ENCODE measurements at regions not wholly inside any gene's neighbourhood (a gene's known extent, or its start where the extent isn't known, plus 50 kb on each side); places are given as distances from the start of the nearest gene placed in this dataset.

DNA sequence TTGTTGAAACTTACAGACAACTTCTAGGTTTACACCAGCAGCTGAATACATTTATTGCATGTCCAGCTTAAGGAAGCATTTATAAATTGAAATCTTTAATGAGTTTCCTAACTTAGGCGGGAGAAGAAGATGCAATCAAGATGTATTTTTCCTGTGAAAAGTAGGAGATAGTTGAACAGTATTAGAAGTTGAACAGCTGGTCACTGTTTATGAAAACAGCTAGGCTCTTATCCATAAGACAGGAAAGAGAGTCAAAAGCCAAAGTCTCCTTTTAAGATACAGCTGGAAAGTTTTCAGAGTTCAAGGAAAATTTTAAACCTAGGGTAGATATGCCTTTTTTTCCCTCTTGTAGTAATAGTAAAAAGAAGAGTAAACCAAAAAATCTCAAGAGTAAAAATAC, 236.1 kb upstream of the FERD3L start:
- no peak overlapping the region for H3K4me3 Mint-ChIP-seq
- no peaks in the 10 kb centered on the region for H3K27me3 Mint-ChIP-seq (ENCODE audit: low read depth)
- no peaks in the 10 kb centered on the region for H3K9me3 Mint-ChIP-seq
- TF ChIP-seq CTCF (IDR thresholded peaks at IDR 0.05; ENCODE audit: unreplicated experiment in 3 of 3): no peak
- H3K27ac Mint-ChIP-seq: peak overlapping the region; percentile 61 to 87 (median 85)
- peaks cover 37% of the 10 kb centered on the region for H3K4me1 Mint-ChIP-seq
- H3K36me3 Mint-ChIP-seq (ENCODE audit: low read depth): no peaks in the 10 kb centered on the region

- no peaks in the 10 kb centered on the region for H3K9me3 Mint-ChIP-seq
- no peaks in the 10 kb centered on the region for H3K27me3 Mint-ChIP-seq (ENCODE audit: low read depth)
- H3K36me3 Mint-ChIP-seq (ENCODE audit: low read depth): no peaks in the 10 kb centered on the region
- peak overlapping the region; percentile 62 to 94 (median 91) for H3K27ac Mint-ChIP-seq
- H3K4me3 Mint-ChIP-seq: peak overlapping the region; percentile 16 to 50 (median 37)
- H3K4me1 Mint-ChIP-seq: peaks cover 37% of the 10 kb centered on the region
- no peak for TF ChIP-seq CTCF (IDR thresholded peaks at IDR 0.05; ENCODE audit: unreplicated experiment in 3 of 3)
These were observed 233.1 kb upstream of the FERD3L start for GRCh38 chr7:19378345-19378714.

GRCh38 chr7:19377611-19378344, 232.6 kb upstream of the FERD3L start:
- H3K4me3 Mint-ChIP-seq: peak overlapping the region; percentile 16 to 50 (median 37)
- no peaks in the 10 kb centered on the region for H3K9me3 Mint-ChIP-seq
- TF ChIP-seq CTCF (IDR thresholded peaks at IDR 0.05; ENCODE audit: unreplicated experiment in 3 of 3): no peak
- H3K27me3 Mint-ChIP-seq (ENCODE audit: low read depth): no peaks in the 10 kb centered on the region
- H3K36me3 Mint-ChIP-seq (ENCODE audit: low read depth): no peaks in the 10 kb centered on the region
- H3K4me1 Mint-ChIP-seq: peaks cover 31% of the 10 kb centered on the region
- H3K27ac Mint-ChIP-seq: peak overlapping the region; percentile 62 to 94 (median 91)

DNA sequence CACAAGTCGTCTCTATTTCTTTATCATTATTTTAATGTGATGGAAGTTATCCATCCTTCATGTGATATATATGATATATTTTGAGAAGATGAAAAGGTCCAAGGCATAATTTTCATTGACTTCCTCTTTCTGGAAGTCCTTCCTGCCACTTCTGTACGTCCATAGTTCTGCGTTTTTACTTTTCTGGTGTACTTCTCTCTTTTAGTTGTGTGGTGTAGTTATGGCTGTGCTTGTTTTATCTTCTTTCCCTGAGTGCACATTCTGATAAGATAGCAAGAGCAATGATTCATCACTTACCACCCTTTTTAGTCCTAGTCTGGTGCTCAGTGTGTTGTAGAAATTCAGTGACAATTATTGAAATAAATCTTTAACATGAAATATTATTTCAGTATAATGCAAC, 231.3 kb upstream of the FERD3L start:
- no peaks in the 10 kb centered on the region for H3K9me3 Mint-ChIP-seq
- H3K36me3 Mint-ChIP-seq (ENCODE audit: low read depth): no peaks in the 10 kb centered on the region
- TF ChIP-seq CTCF (IDR thresholded peaks at IDR 0.05; ENCODE audit: unreplicated experiment in 3 of 3): no peak
- H3K4me1 Mint-ChIP-seq: peaks cover 27% of the 10 kb centered on the region
- H3K27me3 Mint-ChIP-seq (ENCODE audit: low read depth): no peaks in the 10 kb centered on the region
- H3K4me3 Mint-ChIP-seq: no peak overlapping the region
- peak overlapping the region in 2 of 3 experiments; percentile 49 to 71 for H3K27ac Mint-ChIP-seq

- H3K9me3 Mint-ChIP-seq: no peaks in the 10 kb centered on the region
- TF ChIP-seq CTCF (IDR thresholded peaks at IDR 0.05; ENCODE audit: unreplicated experiment in 3 of 3): no peak
- peaks cover 21% of the 10 kb centered on the region for H3K4me1 Mint-ChIP-seq
- H3K36me3 Mint-ChIP-seq (ENCODE audit: low read depth): no peaks in the 10 kb centered on the region
- H3K4me3 Mint-ChIP-seq: no peak overlapping the region
- no peaks in the 10 kb centered on the region for H3K27me3 Mint-ChIP-seq (ENCODE audit: low read depth)
- H3K27ac Mint-ChIP-seq: no peak overlapping the region
These were observed 230.8 kb upstream of the FERD3L start for GRCh38 chr7:19375976-19376375.

DNA sequence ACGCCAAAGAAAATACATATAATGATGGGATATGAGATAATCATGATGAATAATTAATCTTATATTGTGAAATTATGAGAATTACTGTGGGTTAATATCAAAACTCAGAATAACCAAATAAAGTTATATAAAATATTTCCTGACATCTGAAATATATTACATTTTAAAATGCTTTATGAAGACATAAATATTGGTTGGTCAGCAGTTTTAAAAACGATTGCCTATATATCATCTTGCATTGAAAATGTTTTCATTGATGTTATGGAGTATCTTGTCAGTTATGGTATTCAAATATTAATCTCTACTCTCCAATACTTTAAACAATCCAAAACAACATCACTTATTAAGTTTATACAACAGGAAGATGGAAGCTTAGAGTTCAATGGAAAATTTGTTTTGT, 228.1 kb upstream of the FERD3L start:
- no peak for TF ChIP-seq CTCF (IDR thresholded peaks at IDR 0.05; ENCODE audit: unreplicated experiment in 3 of 3)
- peaks cover 21% of the 10 kb centered on the region for H3K4me1 Mint-ChIP-seq
- no peaks in the 10 kb centered on the region for H3K36me3 Mint-ChIP-seq (ENCODE audit: low read depth)
- H3K4me3 Mint-ChIP-seq: no peak overlapping the region
- no peaks in the 10 kb centered on the region for H3K9me3 Mint-ChIP-seq
- H3K27me3 Mint-ChIP-seq (ENCODE audit: low read depth): no peaks in the 10 kb centered on the region
- H3K27ac Mint-ChIP-seq: no peak overlapping the region
